ENCODE measurements at regions not wholly inside any gene's neighbourhood (a gene's known extent, or its start where the extent isn't known, plus 50 kb on each side); places are given as distances from the start of the nearest gene placed in this dataset.

DNA sequence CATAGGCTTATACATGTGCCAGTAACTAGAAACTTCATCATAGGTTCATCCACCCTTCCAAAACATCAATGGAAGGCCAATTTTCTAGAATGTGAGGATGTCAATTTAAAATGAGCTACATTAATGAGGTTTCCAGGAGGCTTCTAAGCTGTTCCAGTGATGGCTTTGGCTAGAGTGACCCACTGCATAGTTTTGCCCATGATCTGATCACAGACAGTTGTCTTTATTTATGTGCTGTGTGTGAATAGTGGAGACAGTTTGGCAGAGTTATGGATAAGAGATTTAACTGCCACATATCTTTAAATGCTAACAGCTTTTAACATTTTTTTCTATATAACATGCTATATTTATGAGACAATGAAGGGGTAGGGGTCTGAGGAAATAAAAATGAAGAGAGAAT is 139.0 kb upstream of the ZNF462 start:
- Histone ChIP-seq H3K27ac (no peak overlapping the region), H3K9ac (no peak overlapping the region), H3K9me3 (no peaks in the 10 kb centered on the region), H3K4me2 (no peak overlapping the region), H3K27me3 (no peaks in the 10 kb centered on the region), H3K4me3 (no peak overlapping the region), H4K20me1 (no peaks in the 10 kb centered on the region), H3K36me3 (no peaks in the 10 kb centered on the region), H3K4me1 (peaks cover 16% of the 10 kb centered on the region)
- no peak for TF ChIP-seq Cebpa-rat (IDR thresholded peaks at IDR 0.05)

DNA sequence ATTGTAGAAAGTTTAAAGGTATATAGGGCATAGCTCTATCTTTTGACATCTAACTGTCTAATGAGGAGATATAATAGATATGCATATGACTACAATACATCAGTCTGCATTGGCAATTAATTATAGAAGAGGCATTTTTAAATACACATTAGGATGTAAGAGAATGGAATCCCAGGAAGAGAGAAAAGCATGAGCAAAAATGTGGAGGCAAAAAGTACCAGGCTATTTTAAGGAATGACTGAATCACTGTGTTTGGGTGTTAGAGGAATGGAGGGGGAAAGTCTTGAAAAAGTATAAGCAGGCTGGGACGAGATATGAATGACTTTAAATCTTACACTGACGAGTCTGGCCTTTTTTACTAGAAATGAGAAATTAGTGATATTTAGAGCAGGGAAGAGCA is 138.4 kb upstream of the ZNF462 start:
- peaks cover 16% of the 10 kb centered on the region for H3K4me1 ChIP-seq
- H3K4me3 ChIP-seq = no peak overlapping the region
- H3K9me3 ChIP-seq = no peaks in the 10 kb centered on the region
- no peak for TF ChIP-seq Cebpa-rat (IDR thresholded peaks at IDR 0.05)
- H4K20me1 ChIP-seq = no peaks in the 10 kb centered on the region
- no peak overlapping the region for H3K4me2 ChIP-seq
- H3K27me3 ChIP-seq = no peaks in the 10 kb centered on the region
- no peak overlapping the region for H3K27ac ChIP-seq
- H3K36me3 ChIP-seq = no peaks in the 10 kb centered on the region
- H3K9ac ChIP-seq = no peak overlapping the region

GRCh38 chr9:106726070-106726815 is 136.7 kb upstream of the ZNF462 start:
- H3K4me3 ChIP-seq = no peak overlapping the region
- peaks cover 11% of the 10 kb centered on the region for H3K4me1 ChIP-seq
- no peaks in the 10 kb centered on the region for H3K9me3 ChIP-seq
- TF ChIP-seq Cebpa-rat (IDR thresholded peaks at IDR 0.05) = no peak
- H4K20me1 ChIP-seq = no peaks in the 10 kb centered on the region
- H3K27me3 ChIP-seq = no peaks in the 10 kb centered on the region
- H3K4me2 ChIP-seq = no peak overlapping the region
- no peak overlapping the region for H3K9ac ChIP-seq
- no peaks in the 10 kb centered on the region for H3K36me3 ChIP-seq
- no peak overlapping the region for H3K27ac ChIP-seq

DNA sequence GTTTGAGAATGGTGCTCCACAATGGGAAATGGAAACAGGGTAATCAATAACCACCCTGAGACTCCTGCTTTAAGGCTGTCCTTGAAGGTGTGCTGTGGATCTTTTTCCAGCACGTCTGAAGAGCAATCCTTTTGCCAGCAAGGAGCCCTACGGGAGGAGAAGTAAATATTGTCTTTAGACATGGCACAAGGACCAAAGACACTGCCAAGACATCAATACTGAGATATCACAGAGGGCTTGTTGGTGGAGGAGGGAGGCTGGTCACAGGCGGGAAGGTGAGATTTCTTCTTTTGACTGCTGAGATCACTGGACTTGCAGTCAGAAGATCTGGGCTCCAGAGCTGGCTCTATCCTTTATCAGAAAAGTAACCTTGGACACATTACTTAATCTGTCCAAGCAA is 135.0 kb upstream of the ZNF462 start:
- Histone ChIP-seq H3K27ac (no peak overlapping the region), H3K4me2 (no peak overlapping the region), H3K9ac (no peak overlapping the region), H3K9me3 (no peaks in the 10 kb centered on the region), H3K4me3 (no peak overlapping the region), H3K4me1 (no peaks in the 10 kb centered on the region), H4K20me1 (no peaks in the 10 kb centered on the region), H3K36me3 (no peaks in the 10 kb centered on the region), H3K27me3 (no peaks in the 10 kb centered on the region)
- TF ChIP-seq Cebpa-rat (IDR thresholded peaks at IDR 0.05) = no peak

DNA sequence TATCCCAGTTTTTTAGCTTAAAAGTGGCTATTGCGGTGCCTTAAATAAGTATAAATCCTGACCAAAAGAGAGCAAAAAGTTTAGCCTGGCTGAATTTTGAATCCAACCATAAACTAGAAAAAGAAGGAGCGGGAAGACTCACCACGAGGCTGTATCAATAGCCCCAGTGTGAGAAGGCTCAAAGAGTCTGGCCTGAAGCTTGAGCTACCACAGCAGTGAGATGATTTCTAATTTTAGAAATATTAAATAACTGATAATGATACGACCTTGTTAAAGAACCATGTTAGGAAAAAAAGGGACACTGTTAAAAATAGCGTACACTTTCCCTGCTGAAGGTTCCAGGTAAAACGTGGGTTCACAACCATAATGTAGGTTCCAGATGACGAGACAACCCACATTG is 134.1 kb upstream of the ZNF462 start:
- Histone ChIP-seq H3K27me3 (no peaks in the 10 kb centered on the region), H3K9me3 (no peaks in the 10 kb centered on the region), H3K9ac (no peak overlapping the region), H3K27ac (no peak overlapping the region), H3K4me1 (no peaks in the 10 kb centered on the region), H4K20me1 (no peaks in the 10 kb centered on the region), H3K4me3 (no peak overlapping the region), H3K4me2 (no peak overlapping the region), H3K36me3 (no peaks in the 10 kb centered on the region)
- TF ChIP-seq Cebpa-rat (IDR thresholded peaks at IDR 0.05) = no peak

DNA sequence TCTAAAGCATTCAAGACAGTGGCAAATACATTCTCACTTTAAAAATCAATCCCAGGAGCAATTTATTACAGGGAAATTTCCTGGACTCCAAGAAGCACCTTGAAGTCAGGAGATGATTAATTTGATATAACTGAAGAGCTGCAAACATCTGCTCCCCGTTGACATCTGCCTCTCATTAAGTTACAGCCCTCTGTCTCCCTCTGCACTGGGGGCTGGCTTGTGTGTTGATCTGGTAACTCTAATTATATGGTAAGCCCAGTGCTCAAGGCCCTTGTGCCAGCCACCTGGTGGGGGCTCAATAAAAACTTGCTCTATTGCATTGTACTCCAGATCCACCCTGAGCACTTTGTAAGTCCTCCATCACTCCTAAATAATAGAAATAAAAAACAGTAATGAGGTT is 131.1 kb upstream of the ZNF462 start:
- no peak for TF ChIP-seq Cebpa-rat (IDR thresholded peaks at IDR 0.05)

DNA sequence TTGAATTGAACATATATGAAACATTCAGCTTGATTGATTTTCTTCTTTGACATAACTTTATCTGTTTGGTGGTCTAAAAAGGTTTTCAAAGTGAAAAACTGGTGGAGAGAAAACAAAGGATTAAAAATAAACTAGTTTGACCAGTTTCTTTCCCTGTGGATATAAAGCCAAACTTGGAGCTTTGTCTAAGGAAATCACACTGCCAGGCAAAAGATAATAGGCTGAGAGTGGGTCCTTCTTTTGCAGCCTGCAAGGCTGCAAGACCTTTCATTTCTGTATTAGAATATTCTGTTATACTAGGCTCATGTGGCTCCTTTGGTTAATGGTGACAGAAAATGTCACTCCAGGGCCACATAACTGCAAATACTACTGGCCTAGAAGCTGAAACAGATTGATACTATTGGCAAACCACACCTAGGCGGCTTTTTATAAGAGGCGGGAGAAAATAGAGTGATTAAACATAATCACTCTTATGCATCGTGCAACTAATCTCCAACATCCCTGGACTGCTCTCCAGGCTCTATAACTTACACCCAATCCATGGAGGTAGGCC is 129.1 kb upstream of the ZNF462 start:
- Histone ChIP-seq H4K20me1 (no peaks in the 10 kb centered on the region), H3K36me3 (no peaks in the 10 kb centered on the region), H3K4me3 (no peak overlapping the region), H3K4me2 (no peak overlapping the region), H3K27me3 (no peaks in the 10 kb centered on the region), H3K4me1 (no peaks in the 10 kb centered on the region), H3K9ac (no peak overlapping the region), H3K27ac (no peak overlapping the region), H3K9me3 (no peaks in the 10 kb centered on the region)
- no peak for TF ChIP-seq Cebpa-rat (IDR thresholded peaks at IDR 0.05)

More for the DNA sequence above, 131.1 kb upstream of the ZNF462 start:
- Histone ChIP-seq H4K20me1 (no peaks in the 10 kb centered on the region), H3K4me2 (no peak overlapping the region), H3K9ac (no peak overlapping the region), H3K27ac (no peak overlapping the region), H3K27me3 (no peaks in the 10 kb centered on the region), H3K4me1 (no peaks in the 10 kb centered on the region), H3K36me3 (no peaks in the 10 kb centered on the region), H3K4me3 (no peak overlapping the region), H3K9me3 (no peaks in the 10 kb centered on the region)

GRCh38 chr9:106737516-106737915 is 125.5 kb upstream of the ZNF462 start:
- no peak overlapping the region for H3K4me2 ChIP-seq
- H3K4me3 ChIP-seq = no peak overlapping the region
- H4K20me1 ChIP-seq = no peaks in the 10 kb centered on the region
- TF ChIP-seq Cebpa-rat (IDR thresholded peaks at IDR 0.05) = no peak
- H3K27ac ChIP-seq = no peak overlapping the region
- no peaks in the 10 kb centered on the region for H3K36me3 ChIP-seq
- H3K4me1 ChIP-seq = no peaks in the 10 kb centered on the region
- H3K9ac ChIP-seq = no peak overlapping the region
- no peaks in the 10 kb centered on the region for H3K27me3 ChIP-seq
- H3K9me3 ChIP-seq = no peaks in the 10 kb centered on the region

- no peak for TF ChIP-seq Cebpa-rat (IDR thresholded peaks at IDR 0.05)
- H3K9ac ChIP-seq = no peak overlapping the region
Observed at GRCh38 chr9:106738109-106738508, 124.9 kb upstream of the ZNF462 start.

GRCh38 chr9:106745457-106745856 is 117.5 kb upstream of the ZNF462 start:
- TF ChIP-seq Cebpa-rat (IDR thresholded peaks at IDR 0.05) = no peak
- no peak overlapping the region for H3K4me3 ChIP-seq
- no peaks in the 10 kb centered on the region for H3K9me3 ChIP-seq
- no peaks in the 10 kb centered on the region for H4K20me1 ChIP-seq
- H3K36me3 ChIP-seq = no peaks in the 10 kb centered on the region
- no peak overlapping the region for H3K4me2 ChIP-seq
- H3K27ac ChIP-seq = no peak overlapping the region
- H3K27me3 ChIP-seq = no peaks in the 10 kb centered on the region
- no peaks in the 10 kb centered on the region for H3K4me1 ChIP-seq
- no peak overlapping the region for H3K9ac ChIP-seq

More at GRCh38 chr9:106738109-106738508, 124.9 kb upstream of the ZNF462 start:
- H3K27ac ChIP-seq = no peak overlapping the region
- H3K27me3 ChIP-seq = no peaks in the 10 kb centered on the region
- H3K4me3 ChIP-seq = no peak overlapping the region
- H4K20me1 ChIP-seq = no peaks in the 10 kb centered on the region
- no peaks in the 10 kb centered on the region for H3K4me1 ChIP-seq
- no peak overlapping the region for H3K4me2 ChIP-seq
- H3K9me3 ChIP-seq = no peaks in the 10 kb centered on the region
- H3K36me3 ChIP-seq = no peaks in the 10 kb centered on the region
